WERI-Rb-1 (cell line): ENCODE measurements at regions not wholly inside any gene's neighbourhood (a gene's known extent, or its start where the extent isn't known, plus 50 kb on each side); places are given as distances from the start of the nearest gene placed in this dataset.
A peak's percentile ranks its signal among the peaks of the same experiment; 100 is the strongest.
"Not testable (repeated sequence)": the region's sequence is repeated elsewhere in the genome, so short reads cannot be mapped to it uniquely, and the experiment has no call there.

Experiments
- DNase-seq: peaks from one replicate; pipeline ENCODE4 v3.0.0-alpha.2; 2020
- H3K27ac ChIP-seq: fragments of 250-450 bp; sonication (Bioruptor Pico); 2 replicates; pipeline ENCODE4 v1.5.1; 2020; ENCODE audit warnings: mild to moderate bottlenecking, moderate library complexity
- H3K27me3 ChIP-seq: fragments of 250-450 bp; sonication (Bioruptor Pico); 2 replicates; pipeline ENCODE4 v1.5.1; 2021; ENCODE audit warnings: mild to moderate bottlenecking, low read depth, moderate library complexity; ENCODE audit not compliant: insufficient read depth, severe bottlenecking
- H3K36me3 ChIP-seq: fragments of 250-450 bp; sonication (Bioruptor Pico); 2 replicates; pipeline ENCODE4 v1.5.1; 2020; ENCODE audit warnings: mild to moderate bottlenecking, moderate library complexity
- H3K4me3 ChIP-seq: 2 replicates; pipeline ENCODE4 v1.5.1; 2011; ENCODE audit warnings: low read depth, mild to moderate bottlenecking, control low read depth, low read length
- H3K9me3 ChIP-seq: fragments of 250-450 bp; sonication (Bioruptor Pico); 2 replicates; pipeline ENCODE4 v1.5.1; 2021; ENCODE audit warnings: mild to moderate bottlenecking, moderate library complexity; ENCODE audit not compliant: severe bottlenecking
- CTCF ChIP-seq: IDR thresholded peaks from 2 replicates; pipeline ENCODE4 v1.5.1; 2011; ENCODE audit warnings: low read depth, mild to moderate bottlenecking, control low read depth, inconsistent platforms, low read length

- no peak for DNase-seq
- H3K36me3 ChIP-seq = no peaks in the 10 kb centered on the region
These were observed 125.3 kb downstream of the CCNG2 start for GRCh38 chr4:77282305-77282704.

GRCh38 chr4:77284036-77284435, 127.0 kb downstream of the CCNG2 start:
- no peak for DNase-seq
- no peaks in the 10 kb centered on the region for H3K9me3 ChIP-seq
- H3K36me3 ChIP-seq = no peaks in the 10 kb centered on the region
- H3K27ac ChIP-seq = no peak overlapping the region
- TF ChIP-seq CTCF = no peak
- no peak overlapping the region for H3K4me3 ChIP-seq
- peaks cover 2% of the 10 kb centered on the region for H3K27me3 ChIP-seq

More at GRCh38 chr4:77282305-77282704, 125.3 kb downstream of the CCNG2 start:
- Histone ChIP-seq H3K4me3 (no peak overlapping the region), H3K9me3 (no peaks in the 10 kb centered on the region), H3K27me3 (no peaks in the 10 kb centered on the region), H3K27ac (no peak overlapping the region)
- TF ChIP-seq CTCF = no peak

- H3K4me3 ChIP-seq = no peak overlapping the region
These were observed 129.9 kb downstream of the CCNG2 start for GRCh38 chr4:77286906-77287305.

GRCh38 chr4:77293426-77293825, 136.4 kb downstream of the CCNG2 start:
- H3K36me3 ChIP-seq = no peaks in the 10 kb centered on the region
- DNase-seq = no peak
- peaks cover 4% of the 10 kb centered on the region for H3K9me3 ChIP-seq
- H3K4me3 ChIP-seq = no peak overlapping the region
- no peak overlapping the region for H3K27ac ChIP-seq
- no peaks in the 10 kb centered on the region for H3K27me3 ChIP-seq
- TF ChIP-seq CTCF = no peak

More at GRCh38 chr4:77286906-77287305, 129.9 kb downstream of the CCNG2 start:
- Histone ChIP-seq H3K27me3 (peaks cover 2% of the 10 kb centered on the region), H3K9me3 (no peaks in the 10 kb centered on the region), H3K36me3 (no peaks in the 10 kb centered on the region), H3K27ac (no peak overlapping the region)
- no peak for DNase-seq
- no peak for TF ChIP-seq CTCF

- not testable (repeated sequence) for H3K4me3 ChIP-seq, H3K9me3 ChIP-seq, H3K27me3 ChIP-seq, H3K36me3 ChIP-seq, H3K27ac ChIP-seq
- DNase-seq = peak; percentile 39
These were observed 144.0 kb downstream of the CCNG2 start for GRCh38 chr4:77300996-77301395.

GRCh38 chr4:77305766-77306165, 148.8 kb downstream of the CCNG2 start:
- Histone ChIP-seq H3K9me3 (no peaks in the 10 kb centered on the region), H3K27me3 (no peaks in the 10 kb centered on the region), H3K4me3 (no peak overlapping the region), H3K27ac (no peak overlapping the region), H3K36me3 (no peaks in the 10 kb centered on the region)
- DNase-seq = no peak
- 0 out of 2 replicates have a peak, but pooled peaks have one; percentile 2 for TF ChIP-seq CTCF
